ENCODE measurements at regions not wholly inside any gene's neighbourhood (a gene's known extent, or its start where the extent isn't known, plus 50 kb on each side); places are given as distances from the start of the nearest gene placed in this dataset.
A peak's percentile ranks its signal among the peaks of the same experiment; 100 is the strongest.

GRCh38 chr6:43937236-43938177 is 167.5 kb downstream of the VEGFA start (continued):
- TF ChIP-seq ZNF444 (CRISPR knock-in tag; IDR thresholded peaks at IDR 0.05): no peak
- TF ChIP-seq TAF9B (IDR thresholded peaks at IDR 0.05; ENCODE audit: partially characterized antibody): no peak
- no peak for TF ChIP-seq FOXJ3 (CRISPR knock-in tag; IDR thresholded peaks at IDR 0.05)
- no peak for TF ChIP-seq FOXP4 (CRISPR knock-in tag; IDR thresholded peaks at IDR 0.05; ENCODE audit: borderline replicate concordance)
- peak; percentile 13; the same call in 1 of the 2 replicates for TF ChIP-seq NR4A1 (CRISPR knock-in tag; IDR thresholded peaks at IDR 0.05)
- TF ChIP-seq NR4A1 (tag; IDR thresholded peaks at IDR 0.05): no peak; the same call in 1 of the 2 replicates
- no peak for TF ChIP-seq E2F8 (IDR thresholded peaks at IDR 0.05; ENCODE audit: low read depth, partially characterized antibody)
- no peak for TF ChIP-seq GTF2B (IDR thresholded peaks at IDR 0.05; ENCODE audit: extremely low read depth, insufficient read length)
- TF ChIP-seq HINFP (tag; conservative IDR thresholded peaks at IDR 0.05; ENCODE audit: low read depth): no peak
- no peak for TF ChIP-seq ZNF12 (CRISPR knock-in tag; IDR thresholded peaks at IDR 0.05)

Measured in K562 (cell line).